H9 (cell line): ENCODE measurements at regions not wholly inside any gene's neighbourhood (a gene's known extent, or its start where the extent isn't known, plus 50 kb on each side); places are given as distances from the start of the nearest gene placed in this dataset.

Experiments used
- DNase-seq: peaks from one replicate; pipeline ENCODE4 v3.0.0-alpha.2; 2017
- H2AFZ ChIP-seq: one replicate; pipeline ENCODE4 v1.6.1; 2013; ENCODE audit warnings: mild to moderate bottlenecking, low read length, control low read depth, moderate library complexity
- H2AK5ac ChIP-seq: 2 replicates; pipeline ENCODE4 v1.6.1; 2013; ENCODE audit warnings: low read length, control low read depth, mixed read lengths; ENCODE audit not compliant: insufficient read length
- H2BK120ac ChIP-seq: one replicate; pipeline ENCODE4 v1.6.1; 2013; ENCODE audit warnings: low read depth, mild to moderate bottlenecking, low read length, control low read depth, inconsistent platforms; ENCODE audit not compliant: poor library complexity, severe bottlenecking
- H2BK12ac ChIP-seq: 2 replicates; pipeline ENCODE4 v1.6.1; 2013; ENCODE audit warnings: low read length, control low read depth, mixed read lengths, low read depth; ENCODE audit not compliant: insufficient read length
- H2BK15ac ChIP-seq: 2 replicates; pipeline ENCODE4 v1.6.1; 2013; ENCODE audit warnings: low read depth, low read length, control low read depth
- H2BK20ac ChIP-seq: one replicate; pipeline ENCODE4 v1.6.1; 2013; ENCODE audit warnings: low read depth, mild to moderate bottlenecking, low read length, control low read depth, inconsistent platforms; ENCODE audit not compliant: poor library complexity, severe bottlenecking
- H2BK5ac ChIP-seq: 2 replicates; pipeline ENCODE4 v1.6.1; 2013; ENCODE audit warnings: low read length, control low read depth, mixed read lengths; ENCODE audit not compliant: insufficient read length
- H3K14ac ChIP-seq: 2 replicates; pipeline ENCODE4 v1.6.1; 2013; ENCODE audit warnings: low read length, control low read depth; ENCODE audit not compliant: insufficient read depth
- H3K18ac ChIP-seq: 2 replicates; pipeline ENCODE4 v1.6.1; 2013; ENCODE audit warnings: low read depth, mild to moderate bottlenecking, mixed read lengths, low read length, control low read depth; ENCODE audit not compliant: insufficient read length
- H3K23ac ChIP-seq: 2 replicates; pipeline ENCODE4 v1.6.1; 2013; ENCODE audit warnings: low read length, control low read depth, mixed read lengths, low read depth; ENCODE audit not compliant: insufficient read length
- H3K23me2 ChIP-seq: 2 replicates; pipeline ENCODE4 v1.6.1; 2013; ENCODE audit warnings: low read depth, mild to moderate bottlenecking, mixed read lengths, low read length, control low read depth; ENCODE audit not compliant: insufficient read length, poor library complexity, severe bottlenecking
- H3K27ac ChIP-seq: 2 replicates; pipeline ENCODE4 v1.5.1; 2013; ENCODE audit warnings: low read length, control low read depth, mixed read lengths, low read depth; ENCODE audit not compliant: insufficient read length
- H3K27me3 ChIP-seq: 2 replicates; pipeline ENCODE4 v1.6.1; 2013; ENCODE audit warnings: low read length, control low read depth, inconsistent platforms; ENCODE audit not compliant: insufficient read depth
- H3K4ac ChIP-seq: 2 replicates; pipeline ENCODE4 v1.6.1; 2013; ENCODE audit warnings: low read depth, mild to moderate bottlenecking, control low read depth, inconsistent platforms, low read length, moderate library complexity
- H3K4me1 ChIP-seq: 2 replicates; pipeline ENCODE4 v1.6.1; 2013; ENCODE audit warnings: low read length, control low read depth, inconsistent platforms; ENCODE audit not compliant: insufficient read depth
- H3K4me2 ChIP-seq: 2 replicates; pipeline ENCODE4 v1.6.1; 2013; ENCODE audit warnings: low read length, control low read depth, mixed read lengths; ENCODE audit not compliant: insufficient read length, insufficient read depth
- H3K56ac ChIP-seq: 2 replicates; pipeline ENCODE4 v1.6.1; 2013; ENCODE audit warnings: low read depth, mild to moderate bottlenecking, mixed read lengths, low read length, control low read depth; ENCODE audit not compliant: insufficient read length
- H3K79me1 ChIP-seq: 2 replicates; pipeline ENCODE4 v1.6.1; 2013; ENCODE audit warnings: low read depth, mild to moderate bottlenecking, moderate library complexity, low read length, control low read depth, inconsistent platforms; ENCODE audit not compliant: insufficient read depth, poor library complexity, severe bottlenecking
- H3K79me2 ChIP-seq: 2 replicates; pipeline ENCODE4 v1.6.1; 2013; ENCODE audit warnings: low read length, control low read depth, inconsistent platforms; ENCODE audit not compliant: insufficient read depth
- H3K9ac ChIP-seq: 2 replicates; pipeline ENCODE4 v1.6.1; 2013; ENCODE audit warnings: low read length, control low read depth, mixed read lengths; ENCODE audit not compliant: insufficient read length; ENCODE audit errors: extremely low read depth
- H3K9me3 ChIP-seq: one replicate; pipeline ENCODE4 v1.6.1; 2013; ENCODE audit warnings: low read depth, low read length, inconsistent platforms; ENCODE audit not compliant: control insufficient read depth
- H3T11ph ChIP-seq: one replicate; pipeline ENCODE4 v1.6.1; 2013; ENCODE audit warnings: mild to moderate bottlenecking, low read length, control low read depth, inconsistent platforms
- H4K20me1 ChIP-seq: one replicate; pipeline ENCODE4 v1.6.1; 2013; ENCODE audit not compliant: control insufficient read depth, insufficient read length, insufficient read depth
- H4K5ac ChIP-seq: 2 replicates; pipeline ENCODE4 v1.6.1; 2013; ENCODE audit warnings: low read depth, mild to moderate bottlenecking, mixed read lengths, low read length, control low read depth; ENCODE audit not compliant: insufficient read length
- H4K8ac ChIP-seq: replicated peaks from 2 replicates; pipeline ENCODE4 v1.6.1; 2013; ENCODE audit warnings: low read length, control low read depth, mixed read lengths, low read depth; ENCODE audit not compliant: insufficient read length
- H4K91ac ChIP-seq: 2 replicates; pipeline ENCODE4 v1.6.1; 2013; ENCODE audit warnings: low read depth, mild to moderate bottlenecking, moderate library complexity, mixed read lengths, low read length, control low read depth; ENCODE audit not compliant: insufficient read length
- H3K27ac Mint-ChIP-seq, 3 experiments: 2 replicates in 2 of 3; 3 replicates in 1 of 3; pipeline ENCODE4 v1.8.0; 2020 to 2021; ENCODE audit warnings: mixed read lengths in 3 of 3, mild to moderate bottlenecking in 1 of 3, moderate library complexity in 1 of 3
- H3K27me3 Mint-ChIP-seq: 2 replicates; pipeline ENCODE4 v1.8.0; 2021; ENCODE audit warnings: low read depth, mild to moderate bottlenecking, moderate library complexity, mixed read lengths
- H3K36me3 Mint-ChIP-seq, 3 experiments: 2 replicates in 2 of 3; 3 replicates in 1 of 3; pipeline ENCODE4 v1.8.0; 2020 to 2021; ENCODE audit warnings: low read depth in 3 of 3, mixed read lengths in 3 of 3; ENCODE audit not compliant: insufficient read depth in 1 of 3
- H3K4me1 Mint-ChIP-seq, 2 experiments: 2 replicates each; pipeline ENCODE4 v1.8.0; 2020; ENCODE audit warnings: mixed read lengths in 2 of 2
- H3K4me3 Mint-ChIP-seq, 2 experiments: 2 replicates in 1 of 2; 3 replicates in 1 of 2; pipeline ENCODE4 v1.8.0; 2020 to 2021; ENCODE audit warnings: mild to moderate bottlenecking in 2 of 2, mixed read lengths in 2 of 2, moderate library complexity in 1 of 2
- H3K9me3 Mint-ChIP-seq, 2 experiments: 2 replicates in 1 of 2; 3 replicates in 1 of 2; pipeline ENCODE4 v1.8.0; 2020; ENCODE audit warnings: mild to moderate bottlenecking in 2 of 2, mixed read lengths in 2 of 2, moderate library complexity in 1 of 2
- WGBS: extraction: QIAGEN DNeasy Blood & Tissue Kit; methylation state at CpG from one replicate; pipeline ENCODE4 v1.1.7; 2013; ENCODE audit warnings: missing lambda C conversion rate, low lambda C conversion rate, mixed read lengths; ENCODE audit not compliant: insufficient read length; ENCODE audit errors: extremely low coverage; 5-methylcytosine and 5-hydroxymethylcytosine counted together
- TF ChIP-seq, protein P1 (sequence below): fragments of 200-600 bp; sonication (generic); conservative IDR thresholded peaks from 3 replicates; pipeline ENCODE4 v1.8.0; 2021; ENCODE audit warnings: antibody characterized with exemption, mild to moderate bottlenecking

GRCh38 chr20:62578294-62578897, 63.9 kb upstream of the SLCO4A1 start:
- Histone ChIP-seq H2BK20ac (no peak overlapping the region), H4K8ac (no peak overlapping the region), H3K23ac (no peak overlapping the region), H4K5ac (no peak overlapping the region), H4K91ac (no peak overlapping the region), H3K56ac (no peak overlapping the region), H3K14ac (no peak overlapping the region), H3K9me3 (no peaks in the 10 kb centered on the region), H3K27me3 (no peaks in the 10 kb centered on the region), H3K18ac (no peak overlapping the region), H3K23me2 (no peaks in the 10 kb centered on the region), H3K4me2 (no peak overlapping the region), H2AFZ (no peak overlapping the region), H2AK5ac (no peak overlapping the region), H4K20me1 (no peaks in the 10 kb centered on the region), H3K9ac (no peak overlapping the region), H3K79me2 (no peaks in the 10 kb centered on the region), H2BK15ac (no peak overlapping the region), H3K4ac (no peak overlapping the region), H3K27ac (no peak overlapping the region), H3K4me1 (no peaks in the 10 kb centered on the region; the same call in 1 of the 2 replicates), H3T11ph (no peak overlapping the region), H2BK5ac (no peak overlapping the region), H3K79me1 (no peaks in the 10 kb centered on the region), H2BK12ac (no peak overlapping the region), H2BK120ac (no peak overlapping the region)
- DNase-seq: no peak
- Mint-ChIP-seq H3K27ac (no peak overlapping the region), H3K9me3 (no peaks in the 10 kb centered on the region; a peak in 2 of 5 replicates), H3K27me3 (peaks cover 25% of the 10 kb centered on the region), H3K4me3 (no peak overlapping the region), H3K4me1 (peaks cover 8 to 26% of the 10 kb centered on the region in 2 experiments), H3K36me3 (no peaks in the 10 kb centered on the region)
- no CpG with 5 or more reads among the region's 20 CpGs for WGBS
- TF ChIP-seq, protein P1, sequence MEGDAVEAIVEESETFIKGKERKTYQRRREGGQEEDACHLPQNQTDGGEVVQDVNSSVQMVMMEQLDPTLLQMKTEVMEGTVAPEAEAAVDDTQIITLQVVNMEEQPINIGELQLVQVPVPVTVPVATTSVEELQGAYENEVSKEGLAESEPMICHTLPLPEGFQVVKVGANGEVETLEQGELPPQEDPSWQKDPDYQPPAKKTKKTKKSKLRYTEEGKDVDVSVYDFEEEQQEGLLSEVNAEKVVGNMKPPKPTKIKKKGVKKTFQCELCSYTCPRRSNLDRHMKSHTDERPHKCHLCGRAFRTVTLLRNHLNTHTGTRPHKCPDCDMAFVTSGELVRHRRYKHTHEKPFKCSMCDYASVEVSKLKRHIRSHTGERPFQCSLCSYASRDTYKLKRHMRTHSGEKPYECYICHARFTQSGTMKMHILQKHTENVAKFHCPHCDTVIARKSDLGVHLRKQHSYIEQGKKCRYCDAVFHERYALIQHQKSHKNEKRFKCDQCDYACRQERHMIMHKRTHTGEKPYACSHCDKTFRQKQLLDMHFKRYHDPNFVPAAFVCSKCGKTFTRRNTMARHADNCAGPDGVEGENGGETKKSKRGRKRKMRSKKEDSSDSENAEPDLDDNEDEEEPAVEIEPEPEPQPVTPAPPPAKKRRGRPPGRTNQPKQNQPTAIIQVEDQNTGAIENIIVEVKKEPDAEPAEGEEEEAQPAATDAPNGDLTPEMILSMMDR: no peak
